Retinal pigment epithelial cell (primary cell): ENCODE measurements at regions not wholly inside any gene's neighbourhood (a gene's known extent, or its start where the extent isn't known, plus 50 kb on each side); places are given as distances from the start of the nearest gene placed in this dataset.
"Not testable (repeated sequence)": the region's sequence is repeated elsewhere in the genome, so short reads cannot be mapped to it uniquely, and the experiment has no call there.

ENCODE experiments used
- DNase-seq: peaks from one replicate; pipeline ENCODE4 v3.0.0-alpha.2; 2010; ENCODE audit warnings: low read depth
- H3K4me3 ChIP-seq: 2 replicates; pipeline ENCODE4 v1.5.1; 2011; ENCODE audit warnings: mild to moderate bottlenecking, low read length, control low read depth, moderate library complexity
- TF ChIP-seq, protein P1 (sequence below): conservative IDR thresholded peaks from 2 replicates; pipeline ENCODE4 v1.5.1; 2011; ENCODE audit warnings: low read depth, low read length, control low read depth, inconsistent platforms

DNA sequence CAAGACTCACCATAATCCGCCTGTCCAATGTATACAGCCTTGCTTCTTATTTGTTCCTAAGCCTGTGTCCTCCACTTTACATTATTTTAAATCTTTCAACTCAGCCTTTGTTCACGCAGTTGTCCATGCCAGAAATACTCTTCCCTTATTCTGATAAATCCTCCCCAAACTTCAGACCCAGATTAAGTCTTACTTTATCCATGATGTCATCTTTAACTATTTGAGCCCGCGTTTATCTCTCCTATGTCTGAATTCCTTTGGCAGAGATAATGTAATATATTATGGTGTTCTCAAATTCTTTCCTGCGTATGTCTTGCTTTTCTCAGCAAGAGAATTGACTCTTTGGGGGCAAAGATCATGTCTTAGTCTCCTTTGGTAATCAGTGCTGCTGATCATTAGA lies 129.6 kb downstream of the LUZP4 start:
- TF ChIP-seq, protein P1, sequence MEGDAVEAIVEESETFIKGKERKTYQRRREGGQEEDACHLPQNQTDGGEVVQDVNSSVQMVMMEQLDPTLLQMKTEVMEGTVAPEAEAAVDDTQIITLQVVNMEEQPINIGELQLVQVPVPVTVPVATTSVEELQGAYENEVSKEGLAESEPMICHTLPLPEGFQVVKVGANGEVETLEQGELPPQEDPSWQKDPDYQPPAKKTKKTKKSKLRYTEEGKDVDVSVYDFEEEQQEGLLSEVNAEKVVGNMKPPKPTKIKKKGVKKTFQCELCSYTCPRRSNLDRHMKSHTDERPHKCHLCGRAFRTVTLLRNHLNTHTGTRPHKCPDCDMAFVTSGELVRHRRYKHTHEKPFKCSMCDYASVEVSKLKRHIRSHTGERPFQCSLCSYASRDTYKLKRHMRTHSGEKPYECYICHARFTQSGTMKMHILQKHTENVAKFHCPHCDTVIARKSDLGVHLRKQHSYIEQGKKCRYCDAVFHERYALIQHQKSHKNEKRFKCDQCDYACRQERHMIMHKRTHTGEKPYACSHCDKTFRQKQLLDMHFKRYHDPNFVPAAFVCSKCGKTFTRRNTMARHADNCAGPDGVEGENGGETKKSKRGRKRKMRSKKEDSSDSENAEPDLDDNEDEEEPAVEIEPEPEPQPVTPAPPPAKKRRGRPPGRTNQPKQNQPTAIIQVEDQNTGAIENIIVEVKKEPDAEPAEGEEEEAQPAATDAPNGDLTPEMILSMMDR: no peak
- H3K4me3 ChIP-seq: no peak overlapping the region
- DNase-seq: no peak

DNA sequence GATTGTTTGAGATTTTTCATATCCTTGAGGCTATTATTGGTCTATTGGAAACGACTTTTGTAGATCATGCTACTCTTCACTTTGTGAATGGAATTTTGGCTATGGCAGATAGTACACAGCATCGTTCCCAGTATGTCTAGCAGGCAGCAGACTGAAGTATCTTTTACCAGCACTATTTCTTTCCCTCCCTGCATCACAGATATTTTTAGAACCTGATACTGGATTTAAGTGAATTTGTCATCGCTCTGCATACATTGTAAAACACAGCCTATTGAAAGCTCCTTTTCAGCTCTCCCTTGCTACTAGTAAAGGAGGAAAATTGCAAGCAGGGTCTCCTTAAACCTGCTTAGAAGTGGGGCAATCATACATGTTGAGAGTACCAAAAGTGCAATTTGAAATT lies 133.6 kb downstream of the LUZP4 start:
- DNase-seq: no peak
- no peak overlapping the region for H3K4me3 ChIP-seq
- TF ChIP-seq, protein P1: no peak

DNA sequence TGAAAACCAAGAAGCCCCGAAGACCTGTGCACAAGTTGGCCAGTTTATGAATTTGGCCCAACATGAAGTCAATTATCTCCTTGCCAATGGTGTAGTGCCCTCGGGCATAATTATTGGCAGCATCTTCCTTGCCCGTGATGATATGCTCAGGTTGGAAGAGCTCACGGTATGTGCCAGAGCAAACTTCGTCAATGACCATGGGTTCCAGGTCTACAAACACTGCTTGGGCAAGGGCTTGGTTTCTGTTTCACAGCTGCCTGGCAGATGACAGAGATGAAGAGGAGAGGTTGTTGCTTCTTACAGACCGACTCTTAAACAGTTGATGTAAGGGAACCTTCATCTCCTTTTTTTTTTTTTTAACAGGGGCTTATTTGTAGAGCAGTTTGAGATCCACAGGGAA lies 135.6 kb upstream of the PLS3 start:
- H3K4me3 ChIP-seq: no peak overlapping the region
- TF ChIP-seq, protein P1: no peak
- DNase-seq: no peak

DNA sequence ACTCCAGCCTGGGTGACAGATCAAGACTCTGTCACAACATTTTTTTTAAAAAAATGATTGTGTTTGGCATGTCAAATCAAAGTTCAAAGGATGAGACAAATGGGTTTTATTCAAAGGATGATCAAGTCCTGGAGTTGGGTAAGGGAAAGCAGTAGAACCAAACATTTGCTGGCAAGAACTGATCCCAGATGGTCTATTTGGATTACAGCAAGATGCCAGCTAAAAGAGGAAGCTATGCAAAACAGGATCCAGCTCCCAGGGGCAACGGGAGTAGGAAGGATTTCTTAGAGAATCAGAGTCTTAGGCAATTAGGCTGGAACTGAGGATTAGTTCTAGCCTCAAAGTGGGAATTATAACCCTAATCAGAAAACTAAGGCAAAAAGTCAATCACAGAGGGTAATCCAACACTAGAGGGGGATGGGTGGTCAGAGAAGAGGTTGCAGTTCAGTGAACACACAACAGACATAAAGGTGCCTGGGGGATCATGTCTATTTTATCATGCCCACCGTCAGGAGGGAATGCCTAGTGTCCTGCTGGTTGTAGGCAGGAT lies 133.0 kb upstream of the PLS3 start:
- no peak overlapping the region for H3K4me3 ChIP-seq
- TF ChIP-seq, protein P1: no peak
- no peak for DNase-seq

DNA sequence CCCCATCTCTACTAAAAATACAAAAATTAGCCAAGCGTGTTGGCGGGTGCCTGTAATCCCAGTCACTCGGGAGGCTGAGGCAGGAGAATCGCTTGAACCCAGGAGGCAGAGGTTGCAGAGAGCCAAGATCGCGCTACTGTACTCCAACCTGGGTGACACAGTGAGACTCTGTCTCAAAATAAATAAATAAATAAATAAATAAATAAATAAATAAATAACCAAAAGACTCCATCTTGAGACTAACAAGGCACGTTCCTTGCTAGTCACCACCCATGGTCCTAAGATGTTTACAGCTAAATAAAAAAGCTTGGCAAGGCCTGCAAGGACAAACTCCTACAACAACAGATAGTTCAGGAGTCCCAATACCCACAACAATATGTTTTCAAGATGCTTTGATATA lies 126.1 kb upstream of the PLS3 start:
- DNase-seq, H3K4me3 ChIP-seq: not testable (repeated sequence)

DNA sequence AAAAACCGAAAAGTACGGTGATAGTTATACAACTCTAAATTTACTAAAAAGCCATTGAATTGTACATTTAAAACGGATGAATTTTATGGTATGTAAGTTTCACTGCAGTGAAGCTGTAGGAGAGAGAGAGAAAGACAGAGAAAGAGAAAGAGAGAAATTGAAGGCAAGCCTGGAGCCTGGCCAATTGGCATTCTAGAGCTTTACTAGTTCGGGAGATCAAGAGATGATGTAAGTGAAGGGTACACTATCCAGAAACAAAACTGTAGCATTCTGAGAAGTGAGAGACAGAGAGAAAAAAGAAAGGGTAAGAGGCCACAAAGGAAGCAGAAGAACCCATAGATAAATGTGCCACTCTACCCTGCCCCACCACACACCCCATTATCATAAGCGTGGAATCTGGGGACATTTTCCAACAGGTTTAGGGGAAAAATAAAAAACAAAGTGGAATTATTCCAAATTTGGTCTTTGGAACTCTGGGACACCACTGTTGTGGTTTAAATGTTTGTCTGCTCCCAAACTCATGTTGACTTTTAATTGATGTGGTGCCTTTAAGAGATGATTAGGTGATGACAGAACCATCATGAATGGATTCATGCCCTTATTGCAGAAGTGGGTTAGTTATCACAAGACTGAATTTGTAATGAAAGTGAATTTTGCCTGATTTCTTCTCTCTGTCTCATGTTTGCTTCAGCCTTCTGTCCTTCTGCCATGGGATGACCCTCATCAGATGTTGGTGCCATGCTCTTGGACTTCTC lies 123.0 kb upstream of the PLS3 start:
- H3K4me3 ChIP-seq: no peak overlapping the region
- TF ChIP-seq, protein P1: no peak
- DNase-seq: no peak

DNA sequence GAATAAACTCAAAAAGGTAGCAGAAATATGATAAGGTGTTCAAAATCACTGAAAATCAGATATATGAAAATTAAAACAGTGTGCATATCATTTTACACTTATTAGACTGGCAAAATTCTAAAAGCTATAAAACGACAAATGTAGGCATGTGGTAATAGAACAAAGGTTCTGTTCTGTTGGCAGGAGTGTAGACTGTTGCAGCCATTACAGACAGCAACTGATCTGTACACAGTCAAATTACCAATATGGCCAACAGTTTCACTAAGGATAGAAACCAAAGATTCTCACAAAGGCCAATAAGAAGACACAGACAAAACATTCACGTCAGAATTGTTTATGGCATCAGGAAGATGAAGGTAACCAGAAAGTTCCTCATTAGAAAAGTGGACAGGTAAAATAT lies 112.8 kb upstream of the PLS3 start:
- H3K4me3 ChIP-seq: no peak overlapping the region
- TF ChIP-seq, protein P1: no peak
- no peak for DNase-seq
